COLO668 (cell line): ENCODE measurements at regions not wholly inside any gene's neighbourhood (a gene's known extent, or its start where the extent isn't known, plus 50 kb on each side); places are given as distances from the start of the nearest gene placed in this dataset.
"Not testable (repeated sequence)": the region's sequence is repeated elsewhere in the genome, so short reads cannot be mapped to it uniquely, and the experiment has no call there.

ENCODE experiments used
- DNase-seq: peaks from one replicate; lab custom pipeline; 2025; ENCODE audit not compliant: unreplicated experiment; lab: John Stamatoyannopoulos, UW

GRCh38 chr12:75812271-75813018 is 219.1 kb downstream of the PHLDA1 start:
- DNase-seq = peak; percentile 12

GRCh38 chr12:75809746-75810145 is 221.8 kb downstream of the PHLDA1 start:
- DNase-seq = no peak

- DNase-seq = no peak
These were observed 224.1 kb downstream of the PHLDA1 start for GRCh38 chr12:75807494-75807893.

GRCh38 chr12:75805905-75806304 is 225.7 kb downstream of the PHLDA1 start:
- DNase-seq = no peak

- DNase-seq = no peak
These were observed 226.3 kb downstream of the PHLDA1 start for GRCh38 chr12:75805320-75805719.

- no peak for DNase-seq
These were observed 233.2 kb downstream of the PHLDA1 start for GRCh38 chr12:75798136-75798926.

GRCh38 chr12:75795125-75795524 is 236.5 kb downstream of the PHLDA1 start:
- no peak for DNase-seq

- no peak for DNase-seq
These were observed 238.9 kb downstream of the PHLDA1 start for GRCh38 chr12:75792687-75793086.

GRCh38 chr12:75790219-75790618 is 241.4 kb downstream of the PHLDA1 start:
- no peak for DNase-seq

GRCh38 chr12:75787146-75787545 is 244.4 kb downstream of the PHLDA1 start:
- DNase-seq = not testable (repeated sequence)

GRCh38 chr12:75786070-75786469 is 245.5 kb downstream of the PHLDA1 start:
- DNase-seq = no peak

- DNase-seq = peak; percentile 53
These were observed 247.0 kb downstream of the PHLDA1 start for GRCh38 chr12:75784591-75784990.

- no peak for DNase-seq
These were observed 248.3 kb downstream of the PHLDA1 start for GRCh38 chr12:75783093-75783877.

GRCh38 chr12:75782069-75782581 is 249.5 kb downstream of the PHLDA1 start:
- no peak for DNase-seq

- no peak for DNase-seq
These were observed 250.0 kb downstream of the PHLDA1 start for GRCh38 chr12:75781532-75782046.

GRCh38 chr12:75779891-75780496 is 251.6 kb downstream of the PHLDA1 start:
- DNase-seq = no peak

GRCh38 chr12:75774261-75775052 is 257.1 kb downstream of the PHLDA1 start:
- no peak for DNase-seq

GRCh38 chr12:75773377-75773776 is 258.2 kb downstream of the PHLDA1 start:
- DNase-seq = no peak

GRCh38 chr12:75771023-75771422 is 259.6 kb upstream of the KRR1 start:
- DNase-seq = no peak

GRCh38 chr12:75767957-75768356 is 256.5 kb upstream of the KRR1 start:
- DNase-seq = no peak
